ENCODE measurements at regions not wholly inside any gene's neighbourhood (a gene's known extent, or its start where the extent isn't known, plus 50 kb on each side); places are given as distances from the start of the nearest gene placed in this dataset.

DNA sequence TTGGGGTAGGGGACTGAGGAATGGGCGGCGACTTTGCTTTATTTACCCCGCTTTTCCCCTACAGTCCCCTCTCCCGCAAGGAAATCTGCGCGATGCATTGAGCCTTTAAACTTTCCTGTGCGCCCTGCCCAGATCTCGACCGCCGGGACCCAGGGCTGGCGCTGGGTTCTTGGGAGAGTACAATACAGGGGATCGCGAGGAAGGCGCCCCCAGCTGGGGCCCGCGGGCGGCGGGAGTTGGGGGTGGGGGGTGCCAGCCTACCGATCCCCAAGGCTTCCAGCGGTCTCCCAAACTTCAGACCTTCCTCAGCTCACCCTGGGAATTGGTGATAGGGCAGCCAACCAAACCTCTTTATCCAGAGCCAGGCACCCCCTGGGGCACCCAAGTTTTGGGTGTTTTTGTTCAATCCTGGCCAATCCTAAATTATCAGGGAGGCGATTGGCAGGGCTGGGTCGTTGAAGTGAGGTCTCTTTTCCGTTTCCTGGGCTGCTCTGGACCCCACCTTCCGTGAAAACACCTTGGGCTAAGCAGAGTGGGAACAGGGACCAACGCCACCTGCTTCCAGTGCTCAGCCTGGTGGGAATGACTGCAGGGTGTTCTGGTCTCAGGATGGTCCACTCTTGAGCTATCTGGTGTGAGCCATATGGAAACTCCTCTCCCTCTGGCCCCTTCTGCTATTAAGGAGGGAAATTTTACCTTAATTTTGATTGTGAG lies 51.4 kb upstream of the DAB2IP start:
- DNase-seq = no peak
- no peak for TF ChIP-seq GATA1 (IDR thresholded peaks at IDR 0.05; ENCODE audit: low read depth, low read length)
- TF ChIP-seq POLR2A (IDR thresholded peaks at IDR 0.05; ENCODE audit: low read length) = no peak

GRCh38 chr9:121601194-121601593 lies 50.2 kb upstream of the DAB2IP start:
- DNase-seq = no peak
- TF ChIP-seq POLR2A (IDR thresholded peaks at IDR 0.05; ENCODE audit: low read length) (no peak), GATA1 (IDR thresholded peaks at IDR 0.05; ENCODE audit: low read depth, low read length) (no peak)
